NCI-H69 (cell line): ENCODE measurements at regions not wholly inside any gene's neighbourhood (a gene's known extent, or its start where the extent isn't known, plus 50 kb on each side); places are given as distances from the start of the nearest gene placed in this dataset.

Source experiments
- DNase-seq: peaks from one replicate; lab custom pipeline; 2025; lab: John Stamatoyannopoulos, UW

GRCh38 chr4:158007566-158007965 lies 165.3 kb downstream of the GASK1B start:
- no peak for DNase-seq

- DNase-seq, result no peak
Observed at GRCh38 chr4:158006990-158007389, 165.8 kb downstream of the GASK1B start.

GRCh38 chr4:158005021-158005420 lies 167.8 kb downstream of the GASK1B start:
- DNase-seq, result no peak

GRCh38 chr4:158004101-158004500 lies 168.7 kb downstream of the GASK1B start:
- DNase-seq, result no peak

- DNase-seq, result no peak
Observed at GRCh38 chr4:158003212-158003611, 169.6 kb downstream of the GASK1B start.

- no peak for DNase-seq
Observed at GRCh38 chr4:158002173-158002572, 170.7 kb downstream of the GASK1B start.

GRCh38 chr4:158001756-158002155 lies 171.1 kb downstream of the GASK1B start:
- no peak for DNase-seq

GRCh38 chr4:157999723-158000122 lies 173.1 kb downstream of the GASK1B start:
- no peak for DNase-seq

- DNase-seq, result no peak
Observed at GRCh38 chr4:157997296-157997695, 175.5 kb downstream of the GASK1B start.

GRCh38 chr4:157996061-157997028 lies 176.5 kb downstream of the GASK1B start:
- DNase-seq, result no peak

GRCh38 chr4:157994863-157995262 lies 178.0 kb downstream of the GASK1B start:
- peak; percentile 40 for DNase-seq

- DNase-seq, result no peak
Observed at GRCh38 chr4:157992948-157993839, 179.6 kb downstream of the GASK1B start.

- DNase-seq, result peak; percentile 73
Observed at GRCh38 chr4:157992038-157992705, 180.7 kb downstream of the GASK1B start.

- no peak for DNase-seq
Observed at GRCh38 chr4:157988641-157989040, 184.2 kb downstream of the GASK1B start.

GRCh38 chr4:157984285-157984911 lies 188.4 kb downstream of the GASK1B start:
- no peak for DNase-seq

- no peak for DNase-seq
Observed at GRCh38 chr4:157983300-157983699, 189.5 kb downstream of the GASK1B start.

GRCh38 chr4:157980158-157980557 lies 192.7 kb downstream of the GASK1B start:
- DNase-seq, result no peak

GRCh38 chr4:157978680-157979361 lies 194.0 kb downstream of the GASK1B start:
- peak; percentile 88 for DNase-seq

- no peak for DNase-seq
Observed at GRCh38 chr4:157977086-157977485, 195.7 kb downstream of the GASK1B start.

- no peak for DNase-seq
Observed at GRCh38 chr4:157973297-157973696, 199.5 kb downstream of the GASK1B start.

GRCh38 chr4:157964463-157964862 lies 208.4 kb downstream of the GASK1B start:
- peak; percentile 31 for DNase-seq
